Liver (tissue), 3 donors: ENCODE measurements at regions not wholly inside any gene's neighbourhood (a gene's known extent, or its start where the extent isn't known, plus 50 kb on each side); places are given as distances from the start of the nearest gene placed in this dataset.

Source experiments
- CTCF ChIP-seq: fragments of 150-350 bp; IDR thresholded peaks from 2 replicates; pipeline ENCODE4 v1.5.1; 2017; ENCODE audit warnings: improper control_type of control experiment, low read depth, low read length; ENCODE audit not compliant: missing input control
- HNF4A ChIP-seq, 2 donors: conservative IDR thresholded peaks; 2 replicates each; pipeline ENCODE4 v1.6.1; 2016; ENCODE audit warnings: antibody characterized with exemption in 2 of 2, mild to moderate bottlenecking in 2 of 2
- MAX ChIP-seq: IDR thresholded peaks from 2 replicates; pipeline ENCODE4 v1.6.1; 2016; ENCODE audit warnings: antibody characterized with exemption
- RAD21 ChIP-seq, 2 donors: IDR thresholded peaks; 2 replicates each; pipeline ENCODE4 v1.6.1; 2016; ENCODE audit warnings: antibody characterized with exemption in 2 of 2, mild to moderate bottlenecking in 2 of 2
- REST ChIP-seq: IDR thresholded peaks from 2 replicates; pipeline ENCODE4 v1.6.1; 2016; ENCODE audit warnings: antibody characterized with exemption, mild to moderate bottlenecking
- RXRA ChIP-seq, 2 donors: IDR thresholded peaks; 2 replicates each; pipeline ENCODE4 v1.6.1; 2017 to 2018; ENCODE audit warnings: antibody characterized with exemption in 2 of 2, mild to moderate bottlenecking in 1 of 2
- SP1 ChIP-seq: IDR thresholded peaks from 2 replicates; pipeline ENCODE4 v1.6.1; 2018; ENCODE audit warnings: antibody characterized with exemption, mild to moderate bottlenecking
- TAF1 ChIP-seq: conservative IDR thresholded peaks from 2 replicates; pipeline ENCODE4 v1.6.1; 2016; ENCODE audit warnings: antibody characterized with exemption, mild to moderate bottlenecking
- YY1 ChIP-seq: IDR thresholded peaks from 2 replicates; pipeline ENCODE4 v1.6.1; 2016; ENCODE audit warnings: antibody characterized with exemption, mild to moderate bottlenecking
- ZBTB33 ChIP-seq: IDR thresholded peaks from 2 replicates; pipeline ENCODE4 v1.6.1; 2016; ENCODE audit warnings: antibody characterized with exemption
- donor health status: healthy.
- donor health status: healthy.

GRCh38 chr2:84169871-84170270 is 289.2 kb downstream of the SUCLG1 start:
- TF ChIP-seq REST (no peak), CTCF (no peak), SP1 (no peak), HNF4A (conservative IDR thresholded peaks at IDR 0.05) (no peak), MAX (no peak), TAF1 (no peak), YY1 (no peak), ZBTB33 (no peak), RAD21 (IDR thresholded peaks at IDR 0.05) (no peak), RXRA (IDR thresholded peaks at IDR 0.05) (no peak)
